HEK293 (cell line): ENCODE measurements at regions not wholly inside any gene's neighbourhood (a gene's known extent, or its start where the extent isn't known, plus 50 kb on each side); places are given as distances from the start of the nearest gene placed in this dataset.

Source experiments
- CTCF ChIA-PET: fragments of 350-600 bp; formaldehyde crosslinking; extraction: SDS; loops from one replicate; lab custom pipeline; 2021; ENCODE audit warnings: antibody characterized with exemption; lab: Yijun Ruan, JAX
- POLR2A ChIA-PET: fragments of 300-600 bp; formaldehyde crosslinking; extraction: SDS; loops from one replicate; lab custom pipeline; 2020; ENCODE audit warnings: antibody characterized with exemption, inconsistent platforms; lab: Yijun Ruan, JAX
- H3K27ac ChIP-seq: fragments of 200-500 bp; sonication (Bioruptor generic); 2 replicates; pipeline ENCODE4 v1.5.1; 2014; ENCODE audit warnings: low read depth, low read length, control low read depth, inconsistent platforms; ENCODE audit errors: extremely low read depth
- H3K36me3 ChIP-seq, 2 experiments: fragments of 200-500 bp in 1 of 2; sonication (Bioruptor generic) in 1 of 2; 1 replicate in 1 of 2; 2 replicates in 1 of 2; pipeline ENCODE4 v1.5.1; 2014 to 2017; ENCODE audit warnings: inconsistent platforms in 2 of 2, low read length in 2 of 2; ENCODE audit not compliant: control insufficient read depth in 2 of 2, insufficient read depth in 1 of 2
- H3K4me1 ChIP-seq: fragments of 200-500 bp; sonication (Bioruptor generic); 2 replicates; pipeline ENCODE4 v1.5.1; 2014; ENCODE audit warnings: mild to moderate bottlenecking, low read length, inconsistent platforms; ENCODE audit not compliant: control insufficient read depth, insufficient read depth
- H3K4me3 ChIP-seq: 2 replicates; pipeline ENCODE4 v1.5.1; 2011; ENCODE audit warnings: low read depth, mild to moderate bottlenecking, control low read depth, low read length, moderate library complexity
- H3K9me3 ChIP-seq: fragments of 200-500 bp; sonication (Bioruptor generic); 2 replicates; pipeline ENCODE4 v1.5.1; 2014; ENCODE audit warnings: low read depth, low read length, inconsistent platforms; ENCODE audit not compliant: control insufficient read depth, insufficient read depth
- BCL11A ChIP-seq: fragments of 450-650 bp; formaldehyde crosslinking; IDR thresholded peaks from 2 replicates; pipeline ENCODE4 v1.5.1; 2016; ENCODE audit warnings: low read depth, missing biosample characterization, missing genetic modification characterization
- GLI4 ChIP-seq: fragments of 450-650 bp; formaldehyde crosslinking; IDR thresholded peaks from 2 replicates; pipeline ENCODE4 v1.5.1; 2016; ENCODE audit warnings: missing biosample characterization, missing genetic modification characterization
- GLIS1 ChIP-seq: fragments of 450-650 bp; formaldehyde crosslinking; IDR thresholded peaks from 2 replicates; pipeline ENCODE4 v1.5.1; 2016; ENCODE audit warnings: missing biosample characterization, missing genetic modification characterization
- KLF10 ChIP-seq: fragments of 450-650 bp; IDR thresholded peaks from 2 replicates; pipeline ENCODE4 v1.5.1; 2018; ENCODE audit warnings: missing biosample characterization, mild to moderate bottlenecking, missing genetic modification characterization
- MZF1 ChIP-seq: fragments of 450-650 bp; formaldehyde crosslinking; IDR thresholded peaks from 2 replicates; pipeline ENCODE4 v1.5.1; 2017; ENCODE audit warnings: missing biosample characterization, missing genetic modification characterization, borderline replicate concordance
- TRIM28 ChIP-seq: IDR thresholded peaks from 2 replicates; pipeline ENCODE4 v1.6.1; 2011; ENCODE audit warnings: low read length, control low read depth, borderline replicate concordance
- ZBTB1 ChIP-seq: fragments of 450-650 bp; formaldehyde crosslinking; IDR thresholded peaks from 2 replicates; pipeline ENCODE4 v1.5.1; 2016; ENCODE audit warnings: missing biosample characterization, missing genetic modification characterization
- ZBTB6 ChIP-seq: fragments of 450-650 bp; formaldehyde crosslinking; IDR thresholded peaks from 2 replicates; pipeline ENCODE4 v1.5.1; 2017; ENCODE audit warnings: missing biosample characterization, missing genetic modification characterization
- ZFHX2 ChIP-seq: fragments of 450-650 bp; formaldehyde crosslinking; conservative IDR thresholded peaks from 2 replicates; pipeline ENCODE4 v1.5.1; 2016; ENCODE audit warnings: missing biosample characterization, missing genetic modification characterization
- ZNF174 ChIP-seq: fragments of 450-650 bp; formaldehyde crosslinking; IDR thresholded peaks from 2 replicates; pipeline ENCODE4 v1.5.0; 2017; ENCODE audit warnings: missing biosample characterization, mild to moderate bottlenecking, missing genetic modification characterization
- ZNF18 ChIP-seq: fragments of 450-650 bp; formaldehyde crosslinking; IDR thresholded peaks from 2 replicates; pipeline ENCODE4 v1.5.1; 2016; ENCODE audit warnings: missing biosample characterization, missing genetic modification characterization
- ZNF23 ChIP-seq: fragments of 450-650 bp; formaldehyde crosslinking; IDR thresholded peaks from 2 replicates; pipeline ENCODE4 v1.5.1; 2016; ENCODE audit warnings: missing biosample characterization, missing genetic modification characterization, borderline replicate concordance
- ZNF292 ChIP-seq: fragments of 450-650 bp; formaldehyde crosslinking; IDR thresholded peaks from 2 replicates; pipeline ENCODE4 v1.5.1; 2016; ENCODE audit warnings: low read depth, missing biosample characterization, missing genetic modification characterization, borderline replicate concordance
- ZNF473 ChIP-seq: fragments of 450-650 bp; formaldehyde crosslinking; IDR thresholded peaks from 2 replicates; pipeline ENCODE4 v1.5.1; 2017; ENCODE audit warnings: missing biosample characterization, missing genetic modification characterization
- ZNF623 ChIP-seq: fragments of 450-650 bp; formaldehyde crosslinking; IDR thresholded peaks from 2 replicates; pipeline ENCODE4 v1.5.1; 2016; ENCODE audit warnings: missing biosample characterization, missing genetic modification characterization
- ZNF624 ChIP-seq: fragments of 450-650 bp; formaldehyde crosslinking; IDR thresholded peaks from 2 replicates; pipeline ENCODE4 v1.5.1; 2017; ENCODE audit warnings: missing biosample characterization, missing genetic modification characterization
- ZNF704 ChIP-seq: fragments of 450-650 bp; formaldehyde crosslinking; IDR thresholded peaks from 2 replicates; pipeline ENCODE4 v1.5.1; 2016; ENCODE audit warnings: missing biosample characterization, missing genetic modification characterization
- ZSCAN23 ChIP-seq: fragments of 450-650 bp; formaldehyde crosslinking; IDR thresholded peaks from 2 replicates; pipeline ENCODE4 v1.5.1; 2016; ENCODE audit warnings: missing biosample characterization, missing genetic modification characterization

- TF ChIP-seq TRIM28 (0 out of 2 replicates have a peak, but pooled peaks have one; percentile 28), GLIS1 (0 out of 2 replicates have a peak, but pooled peaks have one; percentile 12), ZNF473 (tag by site-specific recombination) (no peak)
- Histone ChIP-seq H3K4me1 (no peaks in the 10 kb centered on the region), H3K9me3 (no peaks in the 10 kb centered on the region), H3K36me3 (no peaks in the 10 kb centered on the region), H3K27ac (no peak overlapping the region), H3K4me3 (no peak overlapping the region)
- ChIA-PET POLR2A (no interaction called here), CTCF (no interaction called here)
Measured at GRCh38 chr6:48389146-48390043, 278.4 kb upstream of the PTCHD4 start.

- H3K4me3 ChIP-seq = no peak overlapping the region
- no peaks in the 10 kb centered on the region for H3K4me1 ChIP-seq
- H3K27ac ChIP-seq = no peak overlapping the region
- H3K9me3 ChIP-seq = no peaks in the 10 kb centered on the region
- POLR2A ChIA-PET = no interaction called here
- CTCF ChIA-PET = interaction anchor here (0.5 kb wide), 1 partner anchor 139 kb away, joined by 4 read pairs; no protein-coding TSS in a partner anchor
- TF ChIP-seq GLI4 (tag by site-specific recombination) = no peak
- no peaks in the 10 kb centered on the region for H3K36me3 ChIP-seq
Measured at GRCh38 chr6:48388044-48388443, 277.0 kb upstream of the PTCHD4 start.

GRCh38 chr6:48378884-48379407 is 267.9 kb upstream of the PTCHD4 start:
- POLR2A ChIA-PET = no interaction called here
- H3K9me3 ChIP-seq = no peaks in the 10 kb centered on the region
- CTCF ChIA-PET = no interaction called here
- no peaks in the 10 kb centered on the region for H3K4me1 ChIP-seq
- H3K27ac ChIP-seq = no peak overlapping the region
- no peak overlapping the region for H3K4me3 ChIP-seq
- TF ChIP-seq ZBTB1 (tag by site-specific recombination) (no peak), BCL11A (tag by site-specific recombination) (no peak), ZBTB6 (no peak), ZNF623 (no peak), ZNF624 (tag by site-specific recombination) (no peak), ZSCAN23 (tag by site-specific recombination) (no peak), ZNF704 (tag by site-specific recombination) (no peak), ZFHX2 (tag by site-specific recombination) (no peak), MZF1 (tag by site-specific recombination) (no peak), ZNF292 (tag by site-specific recombination) (no peak), KLF10 (tag by site-specific recombination) (no peak), ZNF174 (no peak), ZNF18 (tag by site-specific recombination) (no peak), ZNF23 (no peak), GLIS1 (no peak)
- H3K36me3 ChIP-seq = no peaks in the 10 kb centered on the region
